GM23248 (cell line): ENCODE measurements at regions not wholly inside any gene's neighbourhood (a gene's known extent, or its start where the extent isn't known, plus 50 kb on each side); places are given as distances from the start of the nearest gene placed in this dataset.
"Not testable (repeated sequence)": the region's sequence is repeated elsewhere in the genome, so short reads cannot be mapped to it uniquely, and the experiment has no call there.

Source experiments
- DNase-seq: peaks from one replicate; pipeline ENCODE4 v3.0.0-alpha.2; 2015
- H2AFZ ChIP-seq: fragments of 200-600 bp; sonication (generic); 2 replicates; pipeline ENCODE4 v1.6.1; 2016; ENCODE audit warnings: antibody characterized with exemption
- H3F3A ChIP-seq: fragments of 200-600 bp; sonication (generic); 2 replicates; pipeline ENCODE4 v1.6.1; 2016; ENCODE audit warnings: mild to moderate bottlenecking, antibody characterized with exemption, mixed run types; ENCODE audit not compliant: insufficient read depth
- H3K27ac ChIP-seq: fragments of 200-600 bp; sonication (generic); 2 replicates; pipeline ENCODE4 v1.5.1; 2016; ENCODE audit warnings: mild to moderate bottlenecking
- H3K27me3 ChIP-seq: fragments of 200-600 bp; sonication (generic); replicated peaks from 2 replicates; pipeline ENCODE4 v1.6.1; 2016; ENCODE audit warnings: mild to moderate bottlenecking; ENCODE audit not compliant: insufficient read depth
- H3K36me3 ChIP-seq: fragments of 200-600 bp; sonication (generic); 2 replicates; pipeline ENCODE4 v1.6.1; 2016; ENCODE audit warnings: low read depth, mild to moderate bottlenecking
- H3K4me1 ChIP-seq: fragments of 200-600 bp; sonication (generic); 2 replicates; pipeline ENCODE4 v1.6.1; 2016; ENCODE audit warnings: mild to moderate bottlenecking; ENCODE audit not compliant: insufficient read depth
- H3K4me2 ChIP-seq: fragments of 200-600 bp; sonication (generic); one replicate; pipeline ENCODE4 v1.6.1; 2016; ENCODE audit warnings: mild to moderate bottlenecking; ENCODE audit not compliant: unreplicated experiment
- H3K4me3 ChIP-seq: fragments of 200-600 bp; sonication (generic); 2 replicates; pipeline ENCODE4 v1.5.1; 2016; ENCODE audit warnings: mild to moderate bottlenecking
- H3K79me2 ChIP-seq: fragments of 200-600 bp; sonication (generic); 2 replicates; pipeline ENCODE4 v1.6.1; 2016; ENCODE audit warnings: mild to moderate bottlenecking; ENCODE audit not compliant: insufficient read depth
- H3K9ac ChIP-seq: fragments of 200-600 bp; sonication (generic); 2 replicates; pipeline ENCODE4 v1.6.1; 2016; ENCODE audit warnings: mild to moderate bottlenecking
- H3K9me2 ChIP-seq: fragments of 200-600 bp; sonication (generic); 2 replicates; pipeline ENCODE4 v1.6.1; 2016; ENCODE audit warnings: mixed run types, mild to moderate bottlenecking, moderate library complexity; ENCODE audit not compliant: insufficient read depth
- H3K9me3 ChIP-seq: fragments of 200-600 bp; sonication (generic); one replicate; pipeline ENCODE4 v1.6.1; 2017; ENCODE audit warnings: low read depth
- H4K20me1 ChIP-seq: fragments of 200-600 bp; sonication (generic); 2 replicates; pipeline ENCODE4 v1.6.0; 2016; ENCODE audit not compliant: insufficient read depth
- EZH2 ChIP-seq: fragments of 200-600 bp; sonication (generic); IDR thresholded peaks from 2 replicates; pipeline ENCODE4 v1.6.1; 2018; ENCODE audit warnings: antibody characterized with exemption, mild to moderate bottlenecking; ENCODE audit not compliant: insufficient read depth, poor library complexity, severe bottlenecking
- EZH2phosphoT487 ChIP-seq: fragments of 200-600 bp; sonication (generic); IDR thresholded peaks from 2 replicates; pipeline ENCODE4 v1.6.1; 2018; ENCODE audit warnings: antibody characterized with exemption, moderate library complexity, mild to moderate bottlenecking, low read depth; ENCODE audit not compliant: insufficient read depth
- WGBS, 2 experiments: methylation state at CpG; one replicate each; pipeline ENCODE4 v1.1.6; 2015 to 2017; ENCODE audit warnings: low lambda C conversion rate in 2 of 2, low coverage in 1 of 2; ENCODE audit errors: missing lambda C conversion rate in 2 of 2; 5-methylcytosine and 5-hydroxymethylcytosine counted together
- in situ Hi-C: fragments of 300-500 bp; cut with MboI; formaldehyde crosslinking; loops from 2 replicates; pipeline ENCODE4 v1.15.0; 2020

- 28 to 30% methylated on average over 4 of the region's 4 CpGs for WGBS, 2 experiments
- Histone ChIP-seq H3K27ac (no peak overlapping the region), H3K9ac (no peak overlapping the region), H3K4me2 (no peak overlapping the region), H4K20me1 (no peaks in the 10 kb centered on the region), H3K9me2 (no peaks in the 10 kb centered on the region), H3K4me1 (no peaks in the 10 kb centered on the region), H3K36me3 (no peaks in the 10 kb centered on the region), H3F3A (no peaks in the 10 kb centered on the region), H3K79me2 (no peaks in the 10 kb centered on the region), H3K4me3 (no peak overlapping the region), H3K9me3 (no peaks in the 10 kb centered on the region), H2AFZ (no peak overlapping the region), H3K27me3 (no peaks in the 10 kb centered on the region)
- in situ Hi-C loops: no loop called here
- no peak for DNase-seq
- TF ChIP-seq EZH2 (no peak), EZH2phosphoT487 (no peak)
Observed at GRCh38 chr12:34253674-34254073, 231.4 kb downstream of the ALG10 start.

- no peaks in the 10 kb centered on the region for H3K9me2 ChIP-seq
- no peaks in the 10 kb centered on the region for H3K36me3 ChIP-seq
- no peak overlapping the region for H3K27ac ChIP-seq
- H4K20me1 ChIP-seq: no peaks in the 10 kb centered on the region
- no peaks in the 10 kb centered on the region for H3K4me1 ChIP-seq
- no peaks in the 10 kb centered on the region for H3K9me3 ChIP-seq
- 34 to 35% methylated on average over 3 of the region's 3 CpGs for WGBS, 2 experiments
- H3F3A ChIP-seq: no peaks in the 10 kb centered on the region
- H3K4me3 ChIP-seq: no peak overlapping the region
- in situ Hi-C loops: no loop called here
- no peaks in the 10 kb centered on the region for H3K79me2 ChIP-seq
- TF ChIP-seq EZH2phosphoT487 (no peak), EZH2 (no peak)
- no peak overlapping the region for H3K4me2 ChIP-seq
- H2AFZ ChIP-seq: no peak overlapping the region
- H3K27me3 ChIP-seq: no peaks in the 10 kb centered on the region
- DNase-seq: no peak
- no peak overlapping the region for H3K9ac ChIP-seq
Observed at GRCh38 chr12:34257093-34257492, 234.8 kb downstream of the ALG10 start.

GRCh38 chr12:34262140-34262539, 239.8 kb downstream of the ALG10 start:
- H3K36me3 ChIP-seq, H3K4me2 ChIP-seq, H3K27ac ChIP-seq, DNase-seq, H3K27me3 ChIP-seq, H4K20me1 ChIP-seq, H3K79me2 ChIP-seq, H3K4me1 ChIP-seq, H2AFZ ChIP-seq, in situ Hi-C loops, H3K4me3 ChIP-seq, H3F3A ChIP-seq, H3K9me3 ChIP-seq, H3K9me2 ChIP-seq, H3K9ac ChIP-seq: not testable (repeated sequence)
- WGBS, 2 experiments: 52 to 57% methylated on average over 11 of the region's 11 CpGs

- Histone ChIP-seq H3K9me2 (no peaks in the 10 kb centered on the region), H4K20me1 (no peaks in the 10 kb centered on the region), H3K4me1 (no peaks in the 10 kb centered on the region), H3K9me3 (no peaks in the 10 kb centered on the region), H2AFZ (no peak overlapping the region), H3K36me3 (no peaks in the 10 kb centered on the region), H3K79me2 (no peaks in the 10 kb centered on the region), H3F3A (no peaks in the 10 kb centered on the region), H3K27me3 (no peaks in the 10 kb centered on the region), H3K4me2 (no peak overlapping the region), H3K9ac (no peak overlapping the region), H3K27ac (no peak overlapping the region), H3K4me3 (no peak overlapping the region)
- WGBS, 2 experiments: 40 to 47% methylated on average over 14 of the region's 14 CpGs
- in situ Hi-C loops: no loop called here
- no peak for DNase-seq
- TF ChIP-seq EZH2: no peak
- no peak for TF ChIP-seq EZH2phosphoT487
Observed at GRCh38 chr12:34264110-34264509, 241.8 kb downstream of the ALG10 start.

- H3K36me3 ChIP-seq, in situ Hi-C loops, H3K4me3 ChIP-seq, H3K27me3 ChIP-seq, H2AFZ ChIP-seq, H3K27ac ChIP-seq, H4K20me1 ChIP-seq, H3K9ac ChIP-seq, H3K9me2 ChIP-seq, H3F3A ChIP-seq, H3K4me1 ChIP-seq, H3K9me3 ChIP-seq, H3K4me2 ChIP-seq, H3K79me2 ChIP-seq, DNase-seq: not testable (repeated sequence)
- 11 to 17% methylated on average over 4 of the region's 4 CpGs for WGBS, 2 experiments
Observed at GRCh38 chr12:34273703-34274102, 251.4 kb downstream of the ALG10 start.
